ENCODE measurements at regions not wholly inside any gene's neighbourhood (a gene's known extent, or its start where the extent isn't known, plus 50 kb on each side); places are given as distances from the start of the nearest gene placed in this dataset.

DNA sequence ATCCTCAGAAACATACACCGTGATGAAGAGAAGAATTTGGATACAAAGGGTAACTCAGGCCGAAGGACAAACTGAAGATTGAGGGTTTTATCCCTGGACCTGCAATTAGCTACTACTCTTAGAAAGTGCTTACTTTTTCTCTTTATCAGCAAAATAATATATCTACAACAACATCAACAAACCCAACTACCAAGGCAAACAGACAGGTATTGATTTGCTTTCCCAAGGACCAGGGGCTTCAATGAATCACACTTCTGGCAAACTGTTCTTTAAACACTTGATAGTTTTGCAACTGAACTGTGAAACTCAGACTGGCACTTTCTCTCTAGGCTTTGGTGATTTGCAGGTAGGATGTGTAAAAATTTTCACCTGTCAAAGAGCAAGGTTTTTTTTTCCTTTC is 247.5 kb downstream of the SEC23A start:
- TF ChIP-seq, protein P1, sequence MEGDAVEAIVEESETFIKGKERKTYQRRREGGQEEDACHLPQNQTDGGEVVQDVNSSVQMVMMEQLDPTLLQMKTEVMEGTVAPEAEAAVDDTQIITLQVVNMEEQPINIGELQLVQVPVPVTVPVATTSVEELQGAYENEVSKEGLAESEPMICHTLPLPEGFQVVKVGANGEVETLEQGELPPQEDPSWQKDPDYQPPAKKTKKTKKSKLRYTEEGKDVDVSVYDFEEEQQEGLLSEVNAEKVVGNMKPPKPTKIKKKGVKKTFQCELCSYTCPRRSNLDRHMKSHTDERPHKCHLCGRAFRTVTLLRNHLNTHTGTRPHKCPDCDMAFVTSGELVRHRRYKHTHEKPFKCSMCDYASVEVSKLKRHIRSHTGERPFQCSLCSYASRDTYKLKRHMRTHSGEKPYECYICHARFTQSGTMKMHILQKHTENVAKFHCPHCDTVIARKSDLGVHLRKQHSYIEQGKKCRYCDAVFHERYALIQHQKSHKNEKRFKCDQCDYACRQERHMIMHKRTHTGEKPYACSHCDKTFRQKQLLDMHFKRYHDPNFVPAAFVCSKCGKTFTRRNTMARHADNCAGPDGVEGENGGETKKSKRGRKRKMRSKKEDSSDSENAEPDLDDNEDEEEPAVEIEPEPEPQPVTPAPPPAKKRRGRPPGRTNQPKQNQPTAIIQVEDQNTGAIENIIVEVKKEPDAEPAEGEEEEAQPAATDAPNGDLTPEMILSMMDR (IDR thresholded peaks at IDR 0.05), result no peak
- TF ChIP-seq ZFX (IDR thresholded peaks at IDR 0.05; ENCODE audit: borderline replicate concordance), result no peak

Measured in 22Rv1 (cell line).